ENCODE measurements at regions not wholly inside any gene's neighbourhood (a gene's known extent, or its start where the extent isn't known, plus 50 kb on each side); places are given as distances from the start of the nearest gene placed in this dataset.

DNA sequence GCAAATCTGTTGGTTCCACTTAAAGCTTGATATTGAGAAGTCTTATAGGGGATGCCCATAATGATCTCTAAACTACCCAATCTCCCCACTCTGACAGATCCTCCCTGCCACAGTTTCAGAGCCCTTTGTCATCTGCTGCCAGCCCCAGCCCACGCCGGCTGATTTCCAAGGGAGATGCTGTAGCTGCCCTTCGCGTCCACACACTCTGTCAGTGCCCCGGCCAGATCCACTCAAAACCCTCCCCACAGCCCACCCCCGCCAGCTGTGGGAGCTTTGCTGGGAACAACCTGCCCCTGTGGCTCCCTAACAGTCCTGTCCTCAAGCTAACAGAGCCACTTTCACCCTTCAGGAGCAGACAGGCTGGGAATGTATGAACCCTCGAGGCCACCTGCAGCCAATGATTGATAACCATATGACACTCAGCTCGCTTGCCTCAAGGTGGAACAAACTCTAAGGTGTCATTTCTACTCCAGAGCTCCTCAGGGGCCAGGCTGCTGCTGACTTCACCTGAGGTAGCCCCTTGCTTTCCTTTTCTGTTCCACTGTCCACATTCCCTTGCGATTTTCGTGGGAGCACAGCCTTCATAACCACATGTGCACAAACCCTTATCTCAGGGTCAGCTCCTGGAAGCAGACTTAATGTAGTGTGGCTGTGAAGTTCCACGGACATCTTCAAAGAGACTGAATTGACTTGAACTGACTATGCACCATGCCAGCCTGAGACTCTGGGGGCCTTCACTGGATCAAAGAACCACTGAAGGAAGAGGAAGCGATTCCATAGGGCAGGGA lies 92.6 kb upstream of the LGALSL start (continued):
- TF ChIP-seq, protein P1, sequence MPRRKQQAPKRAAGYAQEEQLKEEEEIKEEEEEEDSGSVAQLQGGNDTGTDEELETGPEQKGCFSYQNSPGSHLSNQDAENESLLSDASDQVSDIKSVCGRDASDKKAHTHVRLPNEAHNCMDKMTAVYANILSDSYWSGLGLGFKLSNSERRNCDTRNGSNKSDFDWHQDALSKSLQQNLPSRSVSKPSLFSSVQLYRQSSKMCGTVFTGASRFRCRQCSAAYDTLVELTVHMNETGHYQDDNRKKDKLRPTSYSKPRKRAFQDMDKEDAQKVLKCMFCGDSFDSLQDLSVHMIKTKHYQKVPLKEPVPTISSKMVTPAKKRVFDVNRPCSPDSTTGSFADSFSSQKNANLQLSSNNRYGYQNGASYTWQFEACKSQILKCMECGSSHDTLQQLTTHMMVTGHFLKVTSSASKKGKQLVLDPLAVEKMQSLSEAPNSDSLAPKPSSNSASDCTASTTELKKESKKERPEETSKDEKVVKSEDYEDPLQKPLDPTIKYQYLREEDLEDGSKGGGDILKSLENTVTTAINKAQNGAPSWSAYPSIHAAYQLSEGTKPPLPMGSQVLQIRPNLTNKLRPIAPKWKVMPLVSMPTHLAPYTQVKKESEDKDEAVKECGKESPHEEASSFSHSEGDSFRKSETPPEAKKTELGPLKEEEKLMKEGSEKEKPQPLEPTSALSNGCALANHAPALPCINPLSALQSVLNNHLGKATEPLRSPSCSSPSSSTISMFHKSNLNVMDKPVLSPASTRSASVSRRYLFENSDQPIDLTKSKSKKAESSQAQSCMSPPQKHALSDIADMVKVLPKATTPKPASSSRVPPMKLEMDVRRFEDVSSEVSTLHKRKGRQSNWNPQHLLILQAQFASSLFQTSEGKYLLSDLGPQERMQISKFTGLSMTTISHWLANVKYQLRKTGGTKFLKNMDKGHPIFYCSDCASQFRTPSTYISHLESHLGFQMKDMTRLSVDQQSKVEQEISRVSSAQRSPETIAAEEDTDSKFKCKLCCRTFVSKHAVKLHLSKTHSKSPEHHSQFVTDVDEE (CRISPR knock-in tag; IDR thresholded peaks at IDR 0.05): no peak
- TF ChIP-seq ZFP30 (CRISPR knock-in tag; IDR thresholded peaks at IDR 0.05): no peak
- no peak for TF ChIP-seq ZC3H10 (CRISPR knock-in tag; IDR thresholded peaks at IDR 0.05)
- TF ChIP-seq, protein P2, sequence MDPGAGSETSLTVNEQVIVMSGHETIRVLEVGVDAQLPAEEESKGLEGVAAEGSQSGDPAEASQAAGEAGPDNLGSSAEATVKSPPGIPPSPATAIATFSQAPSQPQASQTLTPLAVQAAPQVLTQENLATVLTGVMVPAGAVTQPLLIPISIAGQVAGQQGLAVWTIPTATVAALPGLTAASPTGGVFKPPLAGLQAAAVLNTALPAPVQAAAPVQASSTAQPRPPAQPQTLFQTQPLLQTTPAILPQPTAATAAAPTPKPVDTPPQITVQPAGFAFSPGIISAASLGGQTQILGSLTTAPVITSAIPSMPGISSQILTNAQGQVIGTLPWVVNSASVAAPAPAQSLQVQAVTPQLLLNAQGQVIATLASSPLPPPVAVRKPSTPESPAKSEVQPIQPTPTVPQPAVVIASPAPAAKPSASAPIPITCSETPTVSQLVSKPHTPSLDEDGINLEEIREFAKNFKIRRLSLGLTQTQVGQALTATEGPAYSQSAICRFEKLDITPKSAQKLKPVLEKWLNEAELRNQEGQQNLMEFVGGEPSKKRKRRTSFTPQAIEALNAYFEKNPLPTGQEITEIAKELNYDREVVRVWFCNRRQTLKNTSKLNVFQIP (CRISPR knock-in tag; IDR thresholded peaks at IDR 0.05; ENCODE audit: borderline replicate concordance, low read depth): no peak
- TF ChIP-seq, protein P3, sequence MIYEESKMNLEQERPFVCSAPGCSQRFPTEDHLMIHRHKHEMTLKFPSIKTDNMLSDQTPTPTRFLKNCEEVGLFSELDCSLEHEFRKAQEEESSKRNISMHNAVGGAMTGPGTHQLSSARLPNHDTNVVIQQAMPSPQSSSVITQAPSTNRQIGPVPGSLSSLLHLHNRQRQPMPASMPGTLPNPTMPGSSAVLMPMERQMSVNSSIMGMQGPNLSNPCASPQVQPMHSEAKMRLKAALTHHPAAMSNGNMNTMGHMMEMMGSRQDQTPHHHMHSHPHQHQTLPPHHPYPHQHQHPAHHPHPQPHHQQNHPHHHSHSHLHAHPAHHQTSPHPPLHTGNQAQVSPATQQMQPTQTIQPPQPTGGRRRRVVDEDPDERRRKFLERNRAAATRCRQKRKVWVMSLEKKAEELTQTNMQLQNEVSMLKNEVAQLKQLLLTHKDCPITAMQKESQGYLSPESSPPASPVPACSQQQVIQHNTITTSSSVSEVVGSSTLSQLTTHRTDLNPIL (CRISPR knock-in tag; IDR thresholded peaks at IDR 0.05; ENCODE audit: low read depth): no peak
- TF ChIP-seq SNAI2 (CRISPR knock-in tag; IDR thresholded peaks at IDR 0.05): no peak

DNA sequence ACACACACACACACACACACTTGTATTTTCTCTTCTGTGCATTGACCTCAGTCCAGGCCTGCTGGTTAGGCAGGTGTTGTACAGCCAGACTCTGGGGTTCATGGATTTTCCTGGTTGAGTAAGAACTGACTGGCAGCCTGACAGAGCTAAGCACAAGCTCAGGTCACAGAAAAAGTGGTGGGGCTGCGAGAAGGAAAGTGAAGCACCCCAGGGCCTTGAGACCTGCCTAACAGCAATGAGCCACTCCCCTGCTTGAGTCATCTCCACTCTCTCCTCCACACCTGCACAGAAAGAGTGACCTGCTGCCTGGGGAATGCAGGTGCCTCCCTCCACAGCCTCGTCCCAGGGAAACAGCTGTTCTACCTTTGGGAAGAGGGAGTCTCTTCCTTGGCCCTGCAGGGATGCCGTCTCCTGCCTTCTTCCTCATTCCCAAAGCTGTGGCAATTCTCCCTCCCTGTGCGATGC lies 91.4 kb upstream of the LGALSL start:
- no peak for ATAC-seq
- TF ChIP-seq ARNTL (CRISPR knock-in tag; IDR thresholded peaks at IDR 0.05; ENCODE audit: borderline replicate concordance, low read depth) (no peak), ZNF565 (CRISPR knock-in tag; conservative IDR thresholded peaks at IDR 0.05; ENCODE audit: low read depth) (no peak), RARB (CRISPR knock-in tag; IDR thresholded peaks at IDR 0.05) (no peak)
- TF ChIP-seq, protein P3 (CRISPR knock-in tag; IDR thresholded peaks at IDR 0.05; ENCODE audit: low read depth): no peak
- TF ChIP-seq, protein P4, sequence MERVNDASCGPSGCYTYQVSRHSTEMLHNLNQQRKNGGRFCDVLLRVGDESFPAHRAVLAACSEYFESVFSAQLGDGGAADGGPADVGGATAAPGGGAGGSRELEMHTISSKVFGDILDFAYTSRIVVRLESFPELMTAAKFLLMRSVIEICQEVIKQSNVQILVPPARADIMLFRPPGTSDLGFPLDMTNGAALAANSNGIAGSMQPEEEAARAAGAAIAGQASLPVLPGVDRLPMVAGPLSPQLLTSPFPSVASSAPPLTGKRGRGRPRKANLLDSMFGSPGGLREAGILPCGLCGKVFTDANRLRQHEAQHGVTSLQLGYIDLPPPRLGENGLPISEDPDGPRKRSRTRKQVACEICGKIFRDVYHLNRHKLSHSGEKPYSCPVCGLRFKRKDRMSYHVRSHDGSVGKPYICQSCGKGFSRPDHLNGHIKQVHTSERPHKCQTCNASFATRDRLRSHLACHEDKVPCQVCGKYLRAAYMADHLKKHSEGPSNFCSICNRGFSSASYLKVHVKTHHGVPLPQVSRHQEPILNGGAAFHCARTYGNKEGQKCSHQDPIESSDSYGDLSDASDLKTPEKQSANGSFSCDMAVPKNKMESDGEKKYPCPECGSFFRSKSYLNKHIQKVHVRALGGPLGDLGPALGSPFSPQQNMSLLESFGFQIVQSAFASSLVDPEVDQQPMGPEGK (CRISPR knock-in tag; IDR thresholded peaks at IDR 0.05; ENCODE audit: borderline replicate concordance): no peak
- TF ChIP-seq, protein P1 (CRISPR knock-in tag; IDR thresholded peaks at IDR 0.05): no peak
- TF ChIP-seq, protein P2 (CRISPR knock-in tag; IDR thresholded peaks at IDR 0.05; ENCODE audit: borderline replicate concordance, low read depth): no peak

DNA sequence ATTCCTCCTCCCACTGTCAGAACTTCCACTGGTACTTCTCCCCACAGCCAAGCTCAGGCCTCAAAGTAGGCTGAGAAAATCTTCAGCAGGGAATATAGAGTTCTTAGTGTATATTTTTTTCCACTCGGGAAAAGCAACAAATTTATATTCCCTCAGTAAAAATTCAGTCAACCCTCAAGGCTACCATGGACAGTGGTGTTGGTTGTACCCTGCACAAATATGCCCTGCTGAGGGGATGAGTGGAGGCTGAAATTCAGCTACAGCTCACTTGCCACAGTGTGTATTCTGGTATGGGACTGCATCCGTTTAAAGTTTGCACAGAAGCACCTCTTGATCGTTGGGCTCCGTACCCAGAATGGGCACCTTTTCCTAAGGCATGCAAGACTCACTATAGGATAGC lies 90.8 kb upstream of the LGALSL start:
- no peak for ATAC-seq

More for the DNA sequence above, 90.8 kb upstream of the LGALSL start:
- TF ChIP-seq ESRRG (CRISPR knock-in tag; IDR thresholded peaks at IDR 0.05) (no peak), PPARA (CRISPR knock-in tag; IDR thresholded peaks at IDR 0.05; ENCODE audit: borderline replicate concordance) (no peak), ZNF565 (CRISPR knock-in tag; conservative IDR thresholded peaks at IDR 0.05; ENCODE audit: low read depth) (no peak), TCF4 (CRISPR knock-in tag; IDR thresholded peaks at IDR 0.05; ENCODE audit: borderline replicate concordance) (no peak), BACH2 (CRISPR knock-in tag; IDR thresholded peaks at IDR 0.05; ENCODE audit: borderline replicate concordance) (no peak), ZFP30 (CRISPR knock-in tag; IDR thresholded peaks at IDR 0.05) (no peak), RARB (CRISPR knock-in tag; IDR thresholded peaks at IDR 0.05) (no peak), TOX (CRISPR knock-in tag; IDR thresholded peaks at IDR 0.05; ENCODE audit: borderline replicate concordance) (no peak), OSR1 (CRISPR knock-in tag; IDR thresholded peaks at IDR 0.05) (no peak)
- TF ChIP-seq, protein P4 (CRISPR knock-in tag; IDR thresholded peaks at IDR 0.05; ENCODE audit: borderline replicate concordance): no peak

Data from SK-N-SH treated with all-trans-retinoic acid at 6 μM for 48 hours (cell line).